ENCODE measurements at regions not wholly inside any gene's neighbourhood (a gene's known extent, or its start where the extent isn't known, plus 50 kb on each side); places are given as distances from the start of the nearest gene placed in this dataset.
A peak's percentile ranks its signal among the peaks of the same experiment; 100 is the strongest.

DNA sequence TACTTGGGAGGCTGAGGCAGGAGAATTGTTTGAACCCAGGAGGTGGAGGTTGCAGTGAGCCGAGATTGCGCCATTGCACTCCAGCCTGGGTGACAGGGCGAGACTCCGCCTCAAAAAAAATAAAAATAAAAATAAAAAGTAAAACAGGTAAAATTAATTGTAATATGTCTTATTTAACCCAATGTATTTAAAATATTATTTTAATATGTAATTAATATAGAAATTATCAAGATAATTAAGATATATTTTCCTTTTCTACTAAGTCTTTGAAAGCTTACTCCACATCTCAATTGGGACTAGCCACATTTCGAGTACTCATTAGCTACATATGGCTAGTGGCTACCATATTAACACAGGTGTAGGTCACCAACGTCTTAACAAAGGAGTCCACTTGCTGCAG is 61.6 kb upstream of the IPO9 start:
- ATAC-seq (no peak), DNase-seq (no peak)
- Histone ChIP-seq H3K4me3 (no peak overlapping the region), H3K36me3 (no peaks in the 10 kb centered on the region), H3K4me1 (peaks cover 0 to 18% of the 10 kb centered on the region in 2 donors), H3K27me3 (no peaks in the 10 kb centered on the region), H3K27ac (no peak overlapping the region), H3K9me3 (peaks cover 0 to 4% (median 0%) of the 10 kb centered on the region in 3 donors)
- no peak for TF ChIP-seq POLR2A (IDR thresholded peaks at IDR 0.05)
- in situ Hi-C loops (cut with MboI; ENCODE audit: low sequenced_read_pairs in 4 of 4), result no loop called here
- intact Hi-C loops (cut with DNase I; ENCODE audit: low total_unique reads), result no loop called here

DNA sequence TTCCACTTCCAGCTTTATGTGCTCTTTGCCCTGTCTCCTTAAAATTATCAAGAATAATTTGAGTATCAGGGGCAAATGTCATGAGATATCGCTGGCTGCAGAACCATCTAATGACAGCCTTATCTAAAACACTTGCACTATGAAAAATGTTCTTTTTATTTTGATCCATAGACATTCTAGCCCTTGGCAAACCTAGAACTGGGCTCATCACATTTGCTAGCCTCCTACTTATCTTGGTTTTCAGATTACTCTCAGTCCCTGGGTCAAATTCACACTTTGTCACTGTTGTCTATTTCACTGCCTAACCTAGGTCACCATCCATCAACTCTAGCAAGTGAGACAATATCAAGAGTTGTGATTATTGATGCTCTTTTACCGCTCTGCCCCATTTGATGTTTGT is 59.9 kb upstream of the IPO9 start:
- in situ Hi-C loops (cut with MboI; ENCODE audit: low sequenced_read_pairs in 4 of 4), result no loop called here
- peaks cover 0 to 16% of the 10 kb centered on the region in 2 donors for H3K4me1 ChIP-seq
- no peaks in the 10 kb centered on the region for H3K36me3 ChIP-seq
- TF ChIP-seq POLR2A (IDR thresholded peaks at IDR 0.05) (no peak), CTCF (IDR thresholded peaks at IDR 0.05 in 4 of 5, conservative IDR thresholded peaks at IDR 0.05 in 1 of 5) (no peak)
- no peak overlapping the region for H3K27ac ChIP-seq
- DNase-seq (no peak), ATAC-seq (no peak)
- no peak overlapping the region for H3K4me3 ChIP-seq
- peaks cover 0 to 4% (median 0%) of the 10 kb centered on the region in 3 donors for H3K9me3 ChIP-seq
- intact Hi-C loops (cut with DNase I; ENCODE audit: low total_unique reads), result no loop called here
- H3K27me3 ChIP-seq, result no peaks in the 10 kb centered on the region

- TF ChIP-seq CTCF (IDR thresholded peaks at IDR 0.05 in 4 of 5, conservative IDR thresholded peaks at IDR 0.05 in 1 of 5), result no peak
- TF ChIP-seq POLR2A (IDR thresholded peaks at IDR 0.05), result no peak
- Histone ChIP-seq H3K4me1 (peaks cover 0 to 17% of the 10 kb centered on the region in 2 donors), H3K27ac (no peak overlapping the region), H3K9me3 (peaks cover 0 to 4% (median 0%) of the 10 kb centered on the region in 3 donors), H3K4me3 (no peak overlapping the region), H3K36me3 (no peaks in the 10 kb centered on the region), H3K27me3 (no peaks in the 10 kb centered on the region)
- ATAC-seq, result peak in 1 of 2 donors; percentile 53
- in situ Hi-C loops (cut with MboI; ENCODE audit: low sequenced_read_pairs in 4 of 4) (no loop called here), intact Hi-C loops (cut with DNase I; ENCODE audit: low total_unique reads) (no loop called here)
- peak in 1 of 2 donors; percentile 28 for DNase-seq
Observed at GRCh38 chr1:201769966-201770365, 59.0 kb upstream of the IPO9 start.

- in situ Hi-C loops (cut with MboI; ENCODE audit: low sequenced_read_pairs in 4 of 4), result no loop called here
- ATAC-seq, result no peak
Observed at GRCh38 chr1:201771466-201771865, 57.5 kb upstream of the IPO9 start.

GRCh38 chr1:201772178-201772577 is 56.8 kb upstream of the IPO9 start:
- Histone ChIP-seq H3K4me3 (no peak overlapping the region), H3K27me3 (no peaks in the 10 kb centered on the region), H3K36me3 (no peaks in the 10 kb centered on the region), H3K4me1 (peaks cover 0 to 17% of the 10 kb centered on the region in 2 donors), H3K27ac (no peak overlapping the region), H3K9me3 (peaks cover 0 to 4% (median 0%) of the 10 kb centered on the region in 3 donors)
- ATAC-seq (no peak), DNase-seq (no peak)
- TF ChIP-seq CTCF (IDR thresholded peaks at IDR 0.05 in 4 of 5, conservative IDR thresholded peaks at IDR 0.05 in 1 of 5) (no peak), POLR2A (IDR thresholded peaks at IDR 0.05) (no peak)
- intact Hi-C loops (cut with DNase I; ENCODE audit: low total_unique reads), result no loop called here
- in situ Hi-C loops (cut with MboI; ENCODE audit: low sequenced_read_pairs in 4 of 4), result no loop called here

More at GRCh38 chr1:201771466-201771865, 57.5 kb upstream of the IPO9 start:
- Histone ChIP-seq H3K4me1 (peaks cover 0 to 17% of the 10 kb centered on the region in 2 donors), H3K27ac (no peak overlapping the region), H3K4me3 (no peak overlapping the region), H3K36me3 (no peaks in the 10 kb centered on the region), H3K9me3 (peaks cover 0 to 4% (median 0%) of the 10 kb centered on the region in 3 donors), H3K27me3 (no peaks in the 10 kb centered on the region)
- no peak for DNase-seq
- TF ChIP-seq CTCF (IDR thresholded peaks at IDR 0.05 in 4 of 5, conservative IDR thresholded peaks at IDR 0.05 in 1 of 5) (no peak), POLR2A (IDR thresholded peaks at IDR 0.05) (no peak)
- intact Hi-C loops (cut with DNase I; ENCODE audit: low total_unique reads), result no loop called here
